Progenitor cell of endocrine pancreas (in vitro differentiated cells): ENCODE measurements at regions not wholly inside any gene's neighbourhood (a gene's known extent, or its start where the extent isn't known, plus 50 kb on each side); places are given as distances from the start of the nearest gene placed in this dataset.

Source experiments
- DNase-seq: peaks from one replicate; pipeline ENCODE4 v3.0.0; 2021; ENCODE audit warnings: low spot score; ENCODE audit not compliant: unreplicated experiment
- H3K27ac Mint-ChIP-seq: 2 replicates; pipeline ENCODE4 v1.8.0; 2021; ENCODE audit warnings: mild to moderate bottlenecking, moderate library complexity, mixed read lengths
- H3K27me3 Mint-ChIP-seq: 2 replicates; pipeline ENCODE4 v1.8.0; 2021; ENCODE audit warnings: mixed read lengths
- H3K36me3 Mint-ChIP-seq: 2 replicates; pipeline ENCODE4 v1.8.0; 2022; ENCODE audit warnings: mixed read lengths; ENCODE audit not compliant: insufficient read depth
- H3K4me1 Mint-ChIP-seq: 2 replicates; pipeline ENCODE4 v1.8.0; 2021; ENCODE audit warnings: low read depth, mixed read lengths
- H3K4me3 Mint-ChIP-seq: 2 replicates; pipeline ENCODE4 v1.8.0; 2021; ENCODE audit warnings: low read depth, mild to moderate bottlenecking, moderate library complexity, mixed read lengths
- H3K9me3 Mint-ChIP-seq: 2 replicates; pipeline ENCODE4 v1.8.0; 2021; ENCODE audit warnings: low read depth, mixed read lengths
- TF ChIP-seq, protein P1 (sequence below): fragments of 200-600 bp; sonication (generic); IDR thresholded peaks from one replicate; pipeline ENCODE4 v1.5.0; 2021; ENCODE audit warnings: antibody characterized with exemption, mild to moderate bottlenecking; ENCODE audit not compliant: unreplicated experiment

GRCh38 chr2:134190062-134190806, 63.6 kb upstream of the MGAT5 start:
- Mint-ChIP-seq H3K9me3 (peaks cover 7% of the 10 kb centered on the region), H3K27me3 (no peaks in the 10 kb centered on the region), H3K4me3 (no peak overlapping the region), H3K27ac (no peak overlapping the region), H3K4me1 (no peaks in the 10 kb centered on the region), H3K36me3 (peaks cover 14% of the 10 kb centered on the region)
- TF ChIP-seq, protein P1, sequence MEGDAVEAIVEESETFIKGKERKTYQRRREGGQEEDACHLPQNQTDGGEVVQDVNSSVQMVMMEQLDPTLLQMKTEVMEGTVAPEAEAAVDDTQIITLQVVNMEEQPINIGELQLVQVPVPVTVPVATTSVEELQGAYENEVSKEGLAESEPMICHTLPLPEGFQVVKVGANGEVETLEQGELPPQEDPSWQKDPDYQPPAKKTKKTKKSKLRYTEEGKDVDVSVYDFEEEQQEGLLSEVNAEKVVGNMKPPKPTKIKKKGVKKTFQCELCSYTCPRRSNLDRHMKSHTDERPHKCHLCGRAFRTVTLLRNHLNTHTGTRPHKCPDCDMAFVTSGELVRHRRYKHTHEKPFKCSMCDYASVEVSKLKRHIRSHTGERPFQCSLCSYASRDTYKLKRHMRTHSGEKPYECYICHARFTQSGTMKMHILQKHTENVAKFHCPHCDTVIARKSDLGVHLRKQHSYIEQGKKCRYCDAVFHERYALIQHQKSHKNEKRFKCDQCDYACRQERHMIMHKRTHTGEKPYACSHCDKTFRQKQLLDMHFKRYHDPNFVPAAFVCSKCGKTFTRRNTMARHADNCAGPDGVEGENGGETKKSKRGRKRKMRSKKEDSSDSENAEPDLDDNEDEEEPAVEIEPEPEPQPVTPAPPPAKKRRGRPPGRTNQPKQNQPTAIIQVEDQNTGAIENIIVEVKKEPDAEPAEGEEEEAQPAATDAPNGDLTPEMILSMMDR, result no peak
- DNase-seq, result no peak

GRCh38 chr2:134190807-134191203, 63.1 kb upstream of the MGAT5 start:
- DNase-seq, result no peak
- Mint-ChIP-seq H3K4me1 (no peaks in the 10 kb centered on the region), H3K9me3 (peaks cover 7% of the 10 kb centered on the region), H3K27ac (no peak overlapping the region), H3K4me3 (no peak overlapping the region), H3K27me3 (no peaks in the 10 kb centered on the region), H3K36me3 (peaks cover 14% of the 10 kb centered on the region)
- TF ChIP-seq, protein P1, result no peak

GRCh38 chr2:134191835-134192234, 62.0 kb upstream of the MGAT5 start:
- no peak overlapping the region for H3K27ac Mint-ChIP-seq
- DNase-seq, result no peak
- H3K4me3 Mint-ChIP-seq, result no peak overlapping the region
- peaks cover 14% of the 10 kb centered on the region for H3K36me3 Mint-ChIP-seq
- peaks cover 7% of the 10 kb centered on the region for H3K9me3 Mint-ChIP-seq
- H3K27me3 Mint-ChIP-seq, result no peaks in the 10 kb centered on the region
- no peaks in the 10 kb centered on the region for H3K4me1 Mint-ChIP-seq
- TF ChIP-seq, protein P1, result no peak

DNA sequence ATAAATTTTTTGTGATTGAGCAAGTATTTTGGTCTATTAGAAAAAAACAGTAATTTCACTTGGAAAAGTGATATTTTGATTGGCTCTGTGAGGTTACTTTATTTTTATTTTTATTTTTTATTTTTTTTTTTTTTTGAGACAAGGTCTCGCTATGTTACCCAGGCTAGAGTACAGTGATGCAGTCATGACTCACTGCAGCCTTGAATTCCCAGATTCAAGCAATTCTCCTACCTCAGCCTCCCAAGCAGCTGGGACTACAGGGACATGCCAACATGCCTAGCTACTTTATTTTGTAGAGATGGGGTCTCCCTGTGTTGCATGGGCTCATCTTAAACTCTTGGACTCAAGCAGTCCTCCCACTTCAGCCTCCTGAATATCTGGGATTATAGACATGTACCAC, 60.9 kb upstream of the MGAT5 start:
- no peak for DNase-seq
- Mint-ChIP-seq H3K27ac (no peak overlapping the region), H3K27me3 (no peaks in the 10 kb centered on the region), H3K4me1 (no peaks in the 10 kb centered on the region), H3K4me3 (no peak overlapping the region), H3K36me3 (peaks cover 14% of the 10 kb centered on the region), H3K9me3 (peaks cover 7% of the 10 kb centered on the region)
- TF ChIP-seq, protein P1, result no peak

GRCh38 chr2:134194519-134194918, 59.4 kb upstream of the MGAT5 start:
- Mint-ChIP-seq H3K9me3 (peaks cover 7% of the 10 kb centered on the region), H3K27me3 (no peaks in the 10 kb centered on the region), H3K4me1 (peaks cover 7% of the 10 kb centered on the region), H3K4me3 (no peak overlapping the region), H3K27ac (no peak overlapping the region), H3K36me3 (peaks cover 14% of the 10 kb centered on the region)
- TF ChIP-seq, protein P1, result no peak
- DNase-seq, result no peak
